ENCODE measurements at regions not wholly inside any gene's neighbourhood (a gene's known extent, or its start where the extent isn't known, plus 50 kb on each side); places are given as distances from the start of the nearest gene placed in this dataset.

GRCh38 chr6:12575961-12576360 is 140.6 kb upstream of the PHACTR1 start:
- TF ChIP-seq CTCF (conservative IDR thresholded peaks at IDR 0.05; ENCODE audit: low read depth, low read length), result no peak
- no peak for TF ChIP-seq EZH2 (IDR thresholded peaks at IDR 0.05; ENCODE audit: borderline replicate concordance, low read depth, low read length, poor library complexity, severe bottlenecking)
